ENCODE measurements at regions not wholly inside any gene's neighbourhood (a gene's known extent, or its start where the extent isn't known, plus 50 kb on each side); places are given as distances from the start of the nearest gene placed in this dataset.

DNA sequence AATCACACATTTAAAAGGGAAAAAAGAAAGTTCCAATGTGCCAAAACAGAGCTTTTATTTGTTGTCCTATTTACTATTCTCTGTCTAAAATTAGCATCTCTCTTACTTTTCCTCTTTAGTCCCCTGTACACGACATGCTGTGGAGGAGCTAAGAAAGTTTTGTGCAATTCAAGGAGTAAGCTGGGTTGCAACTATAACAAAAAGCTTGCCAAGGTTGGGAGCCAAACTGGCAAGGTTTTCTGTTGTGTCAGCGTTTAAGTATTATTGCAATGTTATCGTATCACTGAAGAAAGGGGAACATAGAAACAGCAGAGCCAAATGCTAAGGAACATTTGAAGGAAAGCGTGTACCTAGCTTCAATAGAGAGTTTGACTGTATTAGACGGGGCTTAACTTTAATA, 680.8 kb downstream of the CETN3 start:
- Histone ChIP-seq H3K4me1 (ENCODE audit: insufficient read depth, low read length) (no peaks in the 10 kb centered on the region), H3K4me3 (ENCODE audit: low read length in 2 of 2) (no peak overlapping the region), H3K36me3 (ENCODE audit: insufficient read depth, low read length) (no peaks in the 10 kb centered on the region), H3K27me3 (ENCODE audit: insufficient read depth, low read length) (no peaks in the 10 kb centered on the region), H3K9me3 (ENCODE audit: control insufficient read depth in 1 of 2, low read length in 2 of 2) (no peaks in the 10 kb centered on the region), H3K27ac (ENCODE audit: low read depth, low read length) (no peak overlapping the region)
- peaks cover 0 to 8% (median 2%) of the 10 kb centered on the region in 8 donors for H3K9me3 Mint-ChIP-seq
- CTCF ChIA-PET (ENCODE audit: partially characterized antibody) = no interaction called here
- POLR2A ChIA-PET (ENCODE audit: partially characterized antibody) = no interaction called here
- H3K4me1 Mint-ChIP-seq = no peaks in the 10 kb centered on the region
- no peak for DNase-seq
- H3K27me3 Mint-ChIP-seq = no peaks in the 10 kb centered on the region
- H3K27ac Mint-ChIP-seq = no peak overlapping the region
- no peaks in the 10 kb centered on the region for H3K36me3 Mint-ChIP-seq
- H3K4me3 Mint-ChIP-seq = no peak overlapping the region
- intact Hi-C loops (cut with micrococcal nuclease) = no loop called here

GRCh38 chr5:89728134-89728533, 681.4 kb downstream of the CETN3 start:
- Histone ChIP-seq H3K27me3 (ENCODE audit: insufficient read depth, low read length) (no peaks in the 10 kb centered on the region), H3K27ac (ENCODE audit: low read depth, low read length) (no peak overlapping the region), H3K36me3 (ENCODE audit: insufficient read depth, low read length) (no peaks in the 10 kb centered on the region), H3K4me3 (ENCODE audit: low read length in 2 of 2) (no peak overlapping the region), H3K4me1 (ENCODE audit: insufficient read depth, low read length) (no peaks in the 10 kb centered on the region), H3K9me3 (ENCODE audit: control insufficient read depth in 1 of 2, low read length in 2 of 2) (no peaks in the 10 kb centered on the region)
- intact Hi-C loops (cut with micrococcal nuclease) = no loop called here
- Mint-ChIP-seq H3K4me3 (no peak overlapping the region), H3K27ac (no peak overlapping the region), H3K9me3 (peaks cover 0 to 8% (median 2%) of the 10 kb centered on the region in 8 donors), H3K36me3 (no peaks in the 10 kb centered on the region), H3K27me3 (no peaks in the 10 kb centered on the region), H3K4me1 (no peaks in the 10 kb centered on the region)
- ChIA-PET POLR2A (ENCODE audit: partially characterized antibody) (no interaction called here), CTCF (ENCODE audit: partially characterized antibody) (no interaction called here)
- DNase-seq = no peak

GRCh38 chr5:89724379-89725095, 685.0 kb downstream of the CETN3 start:
- H3K4me1 ChIP-seq (ENCODE audit: insufficient read depth, low read length) = no peaks in the 10 kb centered on the region
- no peaks in the 10 kb centered on the region for H3K27me3 Mint-ChIP-seq
- H3K27ac ChIP-seq (ENCODE audit: low read depth, low read length) = no peak overlapping the region
- no peaks in the 10 kb centered on the region for H3K4me1 Mint-ChIP-seq
- no peaks in the 10 kb centered on the region for H3K9me3 ChIP-seq (ENCODE audit: control insufficient read depth in 1 of 2, low read length in 2 of 2)
- no peak overlapping the region for H3K27ac Mint-ChIP-seq
- H3K9me3 Mint-ChIP-seq = peaks cover 0 to 8% (median 3%) of the 10 kb centered on the region in 8 donors
- ChIA-PET POLR2A (ENCODE audit: partially characterized antibody) (no interaction called here), CTCF (ENCODE audit: partially characterized antibody) (no interaction called here)
- H3K4me3 ChIP-seq (ENCODE audit: low read length in 2 of 2) = no peak overlapping the region
- intact Hi-C loops (cut with micrococcal nuclease) = no loop called here
- no peak for DNase-seq
- H3K4me3 Mint-ChIP-seq = no peak overlapping the region
- H3K27me3 ChIP-seq (ENCODE audit: insufficient read depth, low read length) = no peaks in the 10 kb centered on the region
- no peaks in the 10 kb centered on the region for H3K36me3 ChIP-seq (ENCODE audit: insufficient read depth, low read length)
- no peaks in the 10 kb centered on the region for H3K36me3 Mint-ChIP-seq

DNA sequence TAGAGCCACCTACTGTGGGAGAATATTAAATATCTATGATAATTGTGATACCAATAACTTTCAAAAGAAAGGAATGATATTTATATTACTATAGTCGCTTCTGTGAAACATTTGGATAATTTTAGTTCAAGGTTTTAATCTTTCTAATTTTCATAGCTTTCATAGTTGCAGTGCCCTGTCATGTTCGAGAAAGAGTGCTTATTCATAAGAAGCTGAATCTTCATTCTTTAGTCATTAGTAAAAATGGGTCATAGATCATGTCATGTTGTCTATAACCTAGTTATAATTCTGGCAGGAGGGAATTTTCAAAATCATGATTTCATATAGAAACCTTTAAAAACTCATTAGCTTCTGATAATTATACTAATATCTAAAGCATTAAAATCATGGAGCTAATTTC, 685.6 kb downstream of the CETN3 start:
- H3K4me3 ChIP-seq (ENCODE audit: low read length in 2 of 2) = no peak overlapping the region
- no peak for DNase-seq
- H3K4me1 ChIP-seq (ENCODE audit: insufficient read depth, low read length) = no peaks in the 10 kb centered on the region
- Mint-ChIP-seq H3K4me1 (no peaks in the 10 kb centered on the region), H3K9me3 (peaks cover 0 to 8% (median 3%) of the 10 kb centered on the region in 8 donors), H3K4me3 (no peak overlapping the region), H3K27me3 (no peaks in the 10 kb centered on the region), H3K36me3 (no peaks in the 10 kb centered on the region), H3K27ac (no peak overlapping the region)
- H3K27ac ChIP-seq (ENCODE audit: low read depth, low read length) = no peak overlapping the region
- CTCF ChIA-PET (ENCODE audit: partially characterized antibody) = no interaction called here
- H3K36me3 ChIP-seq (ENCODE audit: insufficient read depth, low read length) = no peaks in the 10 kb centered on the region
- H3K27me3 ChIP-seq (ENCODE audit: insufficient read depth, low read length) = no peaks in the 10 kb centered on the region
- POLR2A ChIA-PET (ENCODE audit: partially characterized antibody) = no interaction called here
- intact Hi-C loops (cut with micrococcal nuclease) = no loop called here
- no peaks in the 10 kb centered on the region for H3K9me3 ChIP-seq (ENCODE audit: control insufficient read depth in 1 of 2, low read length in 2 of 2)

DNA sequence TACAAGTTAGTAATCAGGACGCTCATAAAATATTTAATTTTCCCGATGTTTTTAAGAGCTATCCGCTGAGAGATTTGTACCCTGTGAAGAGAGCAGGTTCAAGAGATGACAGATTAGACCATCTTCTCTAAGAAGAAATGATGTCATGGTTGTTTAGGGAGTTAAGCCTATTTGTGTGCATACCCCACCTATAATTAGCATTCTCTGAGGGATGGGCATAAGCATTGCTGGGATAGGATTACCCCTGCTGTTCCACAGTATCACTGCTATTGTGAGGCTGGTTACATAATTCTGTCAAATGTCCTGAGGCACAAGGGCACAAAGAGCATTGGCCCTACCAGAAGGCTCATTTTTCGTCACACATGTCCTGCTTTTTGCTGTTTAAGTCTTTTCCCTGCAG, 687.0 kb downstream of the CETN3 start:
- intact Hi-C loops (cut with micrococcal nuclease) = no loop called here
- Mint-ChIP-seq H3K36me3 (no peaks in the 10 kb centered on the region), H3K27me3 (no peaks in the 10 kb centered on the region), H3K4me1 (no peaks in the 10 kb centered on the region), H3K27ac (no peak overlapping the region), H3K9me3 (peaks cover 0 to 8% (median 1%) of the 10 kb centered on the region in 8 donors), H3K4me3 (no peak overlapping the region)
- Histone ChIP-seq H3K27me3 (ENCODE audit: insufficient read depth, low read length) (no peaks in the 10 kb centered on the region), H3K9me3 (ENCODE audit: control insufficient read depth in 1 of 2, low read length in 2 of 2) (no peaks in the 10 kb centered on the region), H3K36me3 (ENCODE audit: insufficient read depth, low read length) (no peaks in the 10 kb centered on the region), H3K4me1 (ENCODE audit: insufficient read depth, low read length) (no peaks in the 10 kb centered on the region), H3K4me3 (ENCODE audit: low read length in 2 of 2) (no peak overlapping the region), H3K27ac (ENCODE audit: low read depth, low read length) (no peak overlapping the region)
- ChIA-PET CTCF (ENCODE audit: partially characterized antibody) (no interaction called here), POLR2A (ENCODE audit: partially characterized antibody) (no interaction called here)
- no peak for DNase-seq

DNA sequence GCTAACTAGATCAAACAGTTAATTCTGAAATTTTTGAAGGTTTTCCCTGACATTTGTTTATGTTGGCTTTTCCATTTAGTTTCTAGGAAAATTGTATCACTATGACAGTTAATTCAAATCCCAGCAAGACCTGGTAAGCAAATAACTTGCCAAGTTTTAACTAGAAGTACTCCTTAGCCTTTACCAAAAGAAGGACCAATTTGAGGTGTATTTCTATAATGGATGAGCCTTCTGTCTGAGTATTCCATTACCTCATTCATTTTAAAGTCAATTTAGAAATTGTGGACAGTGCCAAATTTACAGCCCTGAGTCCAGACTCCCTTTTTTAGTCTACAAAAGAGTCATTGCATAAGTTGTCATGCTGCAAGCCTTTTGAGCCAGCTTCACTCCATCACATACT, 687.6 kb downstream of the CETN3 start:
- intact Hi-C loops (cut with micrococcal nuclease) = no loop called here
- H3K27me3 ChIP-seq (ENCODE audit: insufficient read depth, low read length) = no peaks in the 10 kb centered on the region

GRCh38 chr5:89721353-89721752, 688.2 kb downstream of the CETN3 start:
- Mint-ChIP-seq H3K27ac (no peak overlapping the region), H3K36me3 (no peaks in the 10 kb centered on the region), H3K4me3 (no peak overlapping the region), H3K9me3 (peaks cover 0 to 7% (median 1%) of the 10 kb centered on the region in 8 donors), H3K27me3 (no peaks in the 10 kb centered on the region), H3K4me1 (no peaks in the 10 kb centered on the region)
- Histone ChIP-seq H3K27me3 (ENCODE audit: insufficient read depth, low read length) (no peaks in the 10 kb centered on the region), H3K4me1 (ENCODE audit: insufficient read depth, low read length) (no peaks in the 10 kb centered on the region), H3K9me3 (ENCODE audit: control insufficient read depth in 1 of 2, low read length in 2 of 2) (no peaks in the 10 kb centered on the region), H3K36me3 (ENCODE audit: insufficient read depth, low read length) (no peaks in the 10 kb centered on the region), H3K27ac (ENCODE audit: low read depth, low read length) (no peak overlapping the region), H3K4me3 (ENCODE audit: low read length in 2 of 2) (no peak overlapping the region)
- CTCF ChIA-PET (ENCODE audit: partially characterized antibody) = no interaction called here
- no peak for DNase-seq
- POLR2A ChIA-PET (ENCODE audit: partially characterized antibody) = no interaction called here
- intact Hi-C loops (cut with micrococcal nuclease) = no loop called here

More for the DNA sequence above, 687.6 kb downstream of the CETN3 start:
- Mint-ChIP-seq H3K27ac (no peak overlapping the region), H3K27me3 (no peaks in the 10 kb centered on the region), H3K36me3 (no peaks in the 10 kb centered on the region), H3K4me3 (no peak overlapping the region), H3K4me1 (no peaks in the 10 kb centered on the region), H3K9me3 (peaks cover 0 to 8% (median 1%) of the 10 kb centered on the region in 8 donors)
- H3K36me3 ChIP-seq (ENCODE audit: insufficient read depth, low read length) = no peaks in the 10 kb centered on the region
- ChIA-PET CTCF (ENCODE audit: partially characterized antibody) (no interaction called here), POLR2A (ENCODE audit: partially characterized antibody) (no interaction called here)
- no peaks in the 10 kb centered on the region for H3K9me3 ChIP-seq (ENCODE audit: control insufficient read depth in 1 of 2, low read length in 2 of 2)
- H3K4me1 ChIP-seq (ENCODE audit: insufficient read depth, low read length) = no peaks in the 10 kb centered on the region
- H3K27ac ChIP-seq (ENCODE audit: low read depth, low read length) = no peak overlapping the region
- no peak overlapping the region for H3K4me3 ChIP-seq (ENCODE audit: low read length in 2 of 2)
- no peak for DNase-seq
